H1 (cell line): ENCODE measurements at regions not wholly inside any gene's neighbourhood (a gene's known extent, or its start where the extent isn't known, plus 50 kb on each side); places are given as distances from the start of the nearest gene placed in this dataset.

Experiments used
- CTCF ChIA-PET: fragments of 300-600 bp; sonication (Branson Sonifier 250); formaldehyde crosslinking; loops from one replicate; lab custom pipeline; 2021; ENCODE audit not compliant: partially characterized antibody; lab: Charles Lee
- POLR2A ChIA-PET: fragments of 300-600 bp; sonication (Branson Sonifier 250); formaldehyde crosslinking; loops from one replicate; lab custom pipeline; 2021; ENCODE audit warnings: inconsistent platforms; ENCODE audit not compliant: partially characterized antibody; lab: Charles Lee
- DNase-seq, 2 experiments: peaks; one replicate each; pipeline versions ENCODE4 v3.0.0 to v3.0.0-alpha.2; 2010 to 2022; ENCODE audit warnings: low spot score in 2 of 2, low read depth in 1 of 2, mixed read lengths in 1 of 2
- FAIRE-seq: peaks from 2 replicates; lab custom pipeline; 2011; peaks lifted over from hg19 to GRCh38; lab: Jason Lieb, UNC
- H2AFZ ChIP-seq: 2 replicates; pipeline ENCODE4 v1.8.1; 2012; ENCODE audit warnings: low read length, inconsistent platforms
- H2AK5ac ChIP-seq: 2 replicates; pipeline ENCODE4 v1.6.1; 2013; ENCODE audit warnings: low read depth, low read length
- H2BK120ac ChIP-seq: replicated peaks from 2 replicates; pipeline ENCODE3; 2013; ENCODE audit warnings: low read depth, low read length, inconsistent platforms
- H2BK12ac ChIP-seq: 2 replicates; pipeline ENCODE4 v1.6.1; 2013; ENCODE audit warnings: low read depth, low read length
- H2BK15ac ChIP-seq: 2 replicates; pipeline ENCODE4 v1.6.1; 2013; ENCODE audit warnings: low read length
- H2BK20ac ChIP-seq: 2 replicates; pipeline ENCODE4 v1.6.1; 2013; ENCODE audit warnings: low read length
- H2BK5ac ChIP-seq: 2 replicates; pipeline ENCODE4 v1.6.1; 2013; ENCODE audit warnings: low read depth, low read length
- H3K14ac ChIP-seq: 2 replicates; pipeline ENCODE4 v1.6.1; 2013; ENCODE audit warnings: inconsistent platforms; ENCODE audit not compliant: insufficient read length
- H3K18ac ChIP-seq: 2 replicates; pipeline ENCODE4 v1.6.1; 2013; ENCODE audit warnings: low read length; ENCODE audit errors: extremely low read depth
- H3K23ac ChIP-seq: 2 replicates; pipeline ENCODE4 v1.6.1; 2013; ENCODE audit warnings: inconsistent platforms; ENCODE audit not compliant: insufficient read length
- H3K23me2 ChIP-seq: 2 replicates; pipeline ENCODE4 v1.6.1; 2013; ENCODE audit warnings: low read depth, low read length
- H3K27ac ChIP-seq: 2 replicates; pipeline ENCODE4 v1.6.1; 2011; ENCODE audit warnings: low read depth, low read length, inconsistent platforms
- H3K27me3 ChIP-seq, 4 experiments: replicated peaks in 1 of 4; 1 replicate in 1 of 4; 2 replicates in 3 of 4; pipeline versions ENCODE4 v1.6.1 to v1.8.1; 2011 to 2013; ENCODE audit warnings: low read length in 3 of 4, mild to moderate bottlenecking in 3 of 4, inconsistent platforms in 2 of 4, mixed read lengths in 2 of 4, moderate library complexity in 1 of 4; ENCODE audit not compliant: control insufficient read depth in 3 of 4, insufficient read depth in 3 of 4; ENCODE audit errors: extremely low read depth in 1 of 4
- H3K36me3 ChIP-seq, 4 experiments: 2 replicates each; pipeline versions ENCODE4 v1.6.1 to v1.8.1; 2011 to 2013; ENCODE audit warnings: mild to moderate bottlenecking in 4 of 4, low read length in 3 of 4, moderate library complexity in 2 of 4, control low read depth in 1 of 4, inconsistent platforms in 1 of 4; ENCODE audit not compliant: insufficient read depth in 4 of 4, control insufficient read depth in 2 of 4
- H3K4ac ChIP-seq: replicated peaks from 2 replicates; pipeline ENCODE3; 2013; ENCODE audit warnings: low read length, low read depth, mixed read lengths, inconsistent platforms; ENCODE audit not compliant: insufficient read length
- H3K4me1 ChIP-seq, 4 experiments: replicated peaks in 1 of 4; 1 replicate in 1 of 4; 2 replicates in 3 of 4; pipeline versions ENCODE4 v1.6.1 to v1.8.1; 2011 to 2013; ENCODE audit warnings: low read length in 3 of 4, inconsistent platforms in 2 of 4, mixed read lengths in 1 of 4; ENCODE audit not compliant: insufficient read depth in 4 of 4, control insufficient read depth in 3 of 4
- H3K4me2 ChIP-seq, 2 experiments: 2 replicates each; pipeline versions ENCODE4 v1.6.1 to v1.8.1; 2011 to 2013; ENCODE audit warnings: low read depth in 2 of 2, low read length in 2 of 2, control low read depth in 1 of 2, inconsistent platforms in 1 of 2, mild to moderate bottlenecking in 1 of 2; ENCODE audit not compliant: insufficient read depth in 1 of 2
- H3K4me3 ChIP-seq, 4 experiments: fragments of 200-600, 300-600 bp in 1 of 4; sonication (generic), shearing (Covaris generic), sonication (Bioruptor Twin) in 1 of 4; 2 replicates each; pipeline versions ENCODE4 v1.5.1 to v1.8.1; 2011 to 2016; ENCODE audit warnings: low read length in 4 of 4, low read depth in 3 of 4, control low read depth in 2 of 4, inconsistent platforms in 2 of 4, mild to moderate bottlenecking in 2 of 4, mixed read lengths in 1 of 4, moderate library complexity in 1 of 4; ENCODE audit not compliant: insufficient read depth in 2 of 4; ENCODE audit errors: extremely low read depth in 1 of 4
- H3K56ac ChIP-seq: replicated peaks from 2 replicates; pipeline ENCODE3; 2013; ENCODE audit warnings: low read depth, mild to moderate bottlenecking, mixed read lengths, low read length, inconsistent platforms; ENCODE audit not compliant: insufficient read length
- H3K79me1 ChIP-seq: 2 replicates; pipeline ENCODE4 v1.6.1; 2013; ENCODE audit warnings: low read depth, low read length, control low read depth
- H3K79me2 ChIP-seq, 2 experiments: 2 replicates each; pipeline versions ENCODE4 v1.6.1 to v1.8.1; 2012 to 2013; ENCODE audit warnings: low read length in 2 of 2, mild to moderate bottlenecking in 2 of 2, inconsistent platforms in 1 of 2; ENCODE audit not compliant: insufficient read depth in 2 of 2, control insufficient read depth in 1 of 2
- H3K9ac ChIP-seq, 4 experiments: replicated peaks in 1 of 4; 1 replicate in 1 of 4; 2 replicates in 3 of 4; pipeline versions ENCODE4 v1.6.1 to v1.8.1; 2011 to 2013; ENCODE audit warnings: low read depth in 3 of 4, low read length in 3 of 4, control low read depth in 2 of 4, mild to moderate bottlenecking in 2 of 4, moderate library complexity in 2 of 4, inconsistent platforms in 1 of 4; ENCODE audit errors: extremely low read depth in 1 of 4
- H3K9me3 ChIP-seq, 2 experiments: 2 replicates each; pipeline versions ENCODE4 v1.6.1 to v1.8.1; 2012 to 2013; ENCODE audit warnings: mild to moderate bottlenecking in 2 of 2, moderate library complexity in 2 of 2, control low read depth in 1 of 2, inconsistent platforms in 1 of 2, low read depth in 1 of 2, low read length in 1 of 2, mixed read lengths in 1 of 2; ENCODE audit not compliant: insufficient read depth in 2 of 2
- H4K20me1 ChIP-seq, 2 experiments: replicated peaks in 1 of 2; 2 replicates each; pipeline versions ENCODE3 to v1.8.1; 2011 to 2013; ENCODE audit warnings: inconsistent platforms in 2 of 2, low read length in 2 of 2, mild to moderate bottlenecking in 1 of 2; ENCODE audit not compliant: insufficient read depth in 2 of 2, control insufficient read depth in 1 of 2
- H4K5ac ChIP-seq: 2 replicates; pipeline ENCODE4 v1.6.1; 2013; ENCODE audit warnings: low read length, low read depth, mixed read lengths, inconsistent platforms; ENCODE audit not compliant: insufficient read length
- H4K8ac ChIP-seq: 2 replicates; pipeline ENCODE4 v1.8.0; 2013; ENCODE audit warnings: mild to moderate bottlenecking, moderate library complexity, low read length, inconsistent platforms; ENCODE audit not compliant: insufficient read depth; ENCODE audit errors: extremely low read depth
- H4K91ac ChIP-seq: replicated peaks from 2 replicates; pipeline ENCODE3; 2013; ENCODE audit warnings: low read length, mixed read lengths, inconsistent platforms; ENCODE audit not compliant: insufficient read length
- JUND ChIP-seq: IDR thresholded peaks from 2 replicates; pipeline ENCODE4 v1.6.1; 2011; ENCODE audit warnings: mild to moderate bottlenecking, improper control_type of control experiment, low read length
- KDM4A ChIP-seq: IDR thresholded peaks from one replicate; pipeline ENCODE4 v1.7.1; 2012; ENCODE audit warnings: low read depth, mild to moderate bottlenecking, moderate library complexity, low read length, inconsistent platforms; ENCODE audit not compliant: severe bottlenecking
- SP4 ChIP-seq: IDR thresholded peaks from 2 replicates; pipeline ENCODE4 v1.6.1; 2012; ENCODE audit warnings: low read length, inconsistent platforms
- TAF7 ChIP-seq: optimal IDR thresholded peaks from 2 replicates; pipeline ENCODE3; 2011; ENCODE audit warnings: low read depth, mild to moderate bottlenecking, inconsistent platforms, low read length, moderate library complexity, borderline replicate concordance
- WGBS, 2 experiments: shearing (Covaris generic) in 1 of 2; methylation state at CpG; one replicate each; pipeline versions ENCODE4 v1.1.6 to v1.1.7; 2013 to 2015; ENCODE audit warnings: low lambda C conversion rate in 2 of 2, mixed read lengths in 2 of 2, inconsistent platforms in 1 of 2, low coverage in 1 of 2, missing lambda C conversion rate in 1 of 2; ENCODE audit not compliant: insufficient replicate concordance in 2 of 2, insufficient coverage in 1 of 2, insufficient read length in 1 of 2; ENCODE audit errors: extremely low coverage in 1 of 2, missing lambda C conversion rate in 1 of 2; 5-methylcytosine and 5-hydroxymethylcytosine counted together

- H3K27me3 ChIP-seq = no peaks in the 10 kb centered on the region
- no peaks in the 10 kb centered on the region for H3K23me2 ChIP-seq
- no peak overlapping the region for H2BK120ac ChIP-seq
- no peak overlapping the region for H3K14ac ChIP-seq
- H3K27ac ChIP-seq = no peak overlapping the region
- H4K8ac ChIP-seq = no peak overlapping the region
- no peak overlapping the region for H3K4me2 ChIP-seq
- no peak overlapping the region for H2AFZ ChIP-seq
- ChIA-PET POLR2A (no interaction called here), CTCF (interaction anchor here (0.6 kb wide), 1 partner anchor 203 kb away, joined by 3 read pairs; no protein-coding TSS in a partner anchor)
- H3K4me1 ChIP-seq = peaks cover 0 to 3% (median 0%) of the 10 kb centered on the region in 4 experiments; a peak in 1 of 7 replicates
- no peak for FAIRE-seq
- H2BK20ac ChIP-seq = no peak overlapping the region
- no peak overlapping the region for H4K5ac ChIP-seq
- H3K36me3 ChIP-seq = no peaks in the 10 kb centered on the region
- WGBS, 2 experiments = 85% methylated on average over 12 of the region's 12 CpGs; no CpG with 5 or more reads in 1 of the 2 experiments
- no peak overlapping the region for H3K23ac ChIP-seq
- H3K4me3 ChIP-seq = no peak overlapping the region
- no peak overlapping the region for H3K18ac ChIP-seq
- no peaks in the 10 kb centered on the region for H4K20me1 ChIP-seq
- H3K79me1 ChIP-seq = no peaks in the 10 kb centered on the region
- H2BK15ac ChIP-seq = no peak overlapping the region
- H2BK12ac ChIP-seq = no peak overlapping the region
- H3K79me2 ChIP-seq = no peaks in the 10 kb centered on the region
- H3K9me3 ChIP-seq = 0 out of 4 replicates have a peak, but pooled peaks cover 0 to 2% of the 10 kb centered on the region in 2 experiments
- no peak overlapping the region for H4K91ac ChIP-seq
- TF ChIP-seq JUND (no peak), SP4 (no peak), TAF7 (no peak), KDM4A (no peak)
- H3K4ac ChIP-seq = no peak overlapping the region
- no peak overlapping the region for H3K9ac ChIP-seq
- H2AK5ac ChIP-seq = no peak overlapping the region
- no peak overlapping the region for H2BK5ac ChIP-seq
- no peak overlapping the region for H3K56ac ChIP-seq
- no peak for DNase-seq
Observed at GRCh38 chr6:15109338-15110090, 136.4 kb upstream of the JARID2 start.
